ENCODE measurements at regions not wholly inside any gene's neighbourhood (a gene's known extent, or its start where the extent isn't known, plus 50 kb on each side); places are given as distances from the start of the nearest gene placed in this dataset.

DNA sequence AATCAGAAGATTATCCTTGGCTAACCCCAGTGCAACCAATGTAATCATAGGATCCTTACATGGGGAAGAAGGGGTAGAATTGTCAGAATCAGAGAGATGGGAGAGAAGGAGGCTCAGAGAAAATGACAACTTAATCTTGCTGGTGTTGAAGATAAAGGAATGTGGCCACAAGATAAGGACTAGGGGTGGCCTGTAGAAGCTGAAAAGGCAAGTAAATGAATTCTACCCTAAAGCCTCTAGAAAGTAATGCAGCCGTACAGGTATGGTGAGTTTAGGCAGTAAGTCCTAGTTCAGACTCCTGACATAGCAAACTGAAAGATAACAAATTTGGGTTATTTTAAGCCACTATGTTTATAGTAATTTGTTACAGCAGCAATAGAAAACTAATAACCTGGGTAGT, 718.5 kb downstream of the SLITRK6 start:
- no peak for TF ChIP-seq CTCF (IDR thresholded peaks at IDR 0.05; ENCODE audit: low read depth, low read length, poor library complexity, severe bottlenecking)
- TF ChIP-seq EZH2phosphoT487 (IDR thresholded peaks at IDR 0.05; ENCODE audit: borderline replicate concordance, low read length) = no peak

All from DOHH2 (cell line).